ENCODE measurements at regions not wholly inside any gene's neighbourhood (a gene's known extent, or its start where the extent isn't known, plus 50 kb on each side); places are given as distances from the start of the nearest gene placed in this dataset.

- no peak overlapping the region for H4K8ac ChIP-seq (ENCODE audit: low read depth, low read length)
- peak overlapping the region; percentile 12 for H3K9ac ChIP-seq (ENCODE audit: low read length)
- H3K14ac ChIP-seq (ENCODE audit: low read length), result no peak overlapping the region
- no peak overlapping the region for H4K91ac ChIP-seq (ENCODE audit: low read depth, low read length)
- H3K27ac ChIP-seq (ENCODE audit: low read depth, low read length), result no peak overlapping the region
- H2BK120ac ChIP-seq (ENCODE audit: insufficient read depth, low read length, poor library complexity), result no peak overlapping the region
- H2AFZ ChIP-seq (ENCODE audit: insufficient read depth, low read length, poor library complexity), result no peak overlapping the region
- H2AK5ac ChIP-seq (ENCODE audit: low read length), result no peak overlapping the region
- DNase-seq, result no peak
- no peak overlapping the region for H3K4ac ChIP-seq (ENCODE audit: low read depth, low read length)
- H4K12ac ChIP-seq (ENCODE audit: low read depth, low read length), result no peak overlapping the region
- H3K23ac ChIP-seq (ENCODE audit: low read length), result no peak overlapping the region
- H3K79me1 ChIP-seq (ENCODE audit: low read length), result no peaks in the 10 kb centered on the region
- no peak overlapping the region for H3K18ac ChIP-seq (ENCODE audit: low read length)
- no peak overlapping the region for H3K4me2 ChIP-seq (ENCODE audit: low read length)
- no peaks in the 10 kb centered on the region for H3K27me3 ChIP-seq (ENCODE audit: insufficient read depth, low read length)
- H3K4me3 ChIP-seq (ENCODE audit: low read depth, low read length), result no peak overlapping the region
- no peaks in the 10 kb centered on the region for H3K9me3 ChIP-seq (ENCODE audit: insufficient read depth, low read depth, low read length)
- H3K79me2 ChIP-seq (ENCODE audit: control insufficient read depth, insufficient read depth, low read length, poor library complexity), result no peaks in the 10 kb centered on the region
- H3K4me1 ChIP-seq (ENCODE audit: control insufficient read depth in 1 of 2, insufficient read depth in 2 of 2, low read length in 2 of 2), result no peaks in the 10 kb centered on the region
- no CpG with 5 or more reads among the region's 3 CpGs for WGBS (ENCODE audit: extremely low coverage, insufficient coverage, insufficient read length)
- H3K36me3 ChIP-seq (ENCODE audit: control insufficient read depth in 1 of 2, insufficient read depth in 2 of 2, low read length in 2 of 2), result no peaks in the 10 kb centered on the region
- no peak overlapping the region for H2BK12ac ChIP-seq (ENCODE audit: low read length)
- no peak overlapping the region for H2BK5ac ChIP-seq (ENCODE audit: low read depth, low read length, poor library complexity)
Observed at GRCh38 chr4:79266136-79266535, 59.7 kb downstream of the NAA11 start.

- WGBS (ENCODE audit: extremely low coverage, insufficient coverage, insufficient read length), result no CpG with 5 or more reads among the region's 2 CpGs
- H4K12ac ChIP-seq (ENCODE audit: low read depth, low read length), result no peak overlapping the region
- no peak overlapping the region for H3K27ac ChIP-seq (ENCODE audit: low read depth, low read length)
- H2BK120ac ChIP-seq (ENCODE audit: insufficient read depth, low read length, poor library complexity), result no peak overlapping the region
- no peaks in the 10 kb centered on the region for H3K79me2 ChIP-seq (ENCODE audit: control insufficient read depth, insufficient read depth, low read length, poor library complexity)
- no peak overlapping the region for H3K4me3 ChIP-seq (ENCODE audit: low read depth, low read length)
- no peak overlapping the region for H4K8ac ChIP-seq (ENCODE audit: low read depth, low read length)
- H2BK12ac ChIP-seq (ENCODE audit: low read length), result no peak overlapping the region
- H3K79me1 ChIP-seq (ENCODE audit: low read length), result no peaks in the 10 kb centered on the region
- no peak overlapping the region for H3K18ac ChIP-seq (ENCODE audit: low read length)
- no peak overlapping the region for H2AFZ ChIP-seq (ENCODE audit: insufficient read depth, low read length, poor library complexity)
- H3K9ac ChIP-seq (ENCODE audit: low read length), result no peak overlapping the region
- H3K9me3 ChIP-seq (ENCODE audit: insufficient read depth, low read depth, low read length), result peaks cover 15% of the 10 kb centered on the region
- no peak overlapping the region for H3K14ac ChIP-seq (ENCODE audit: low read length)
- no peak for DNase-seq
- H3K27me3 ChIP-seq (ENCODE audit: insufficient read depth, low read length), result no peaks in the 10 kb centered on the region
- H2BK5ac ChIP-seq (ENCODE audit: low read depth, low read length, poor library complexity), result no peak overlapping the region
- H3K36me3 ChIP-seq (ENCODE audit: control insufficient read depth in 1 of 2, insufficient read depth in 2 of 2, low read length in 2 of 2), result no peaks in the 10 kb centered on the region
- H2AK5ac ChIP-seq (ENCODE audit: low read length), result no peak overlapping the region
- H4K91ac ChIP-seq (ENCODE audit: low read depth, low read length), result no peak overlapping the region
- H3K4me1 ChIP-seq (ENCODE audit: control insufficient read depth in 1 of 2, insufficient read depth in 2 of 2, low read length in 2 of 2), result no peaks in the 10 kb centered on the region
- no peak overlapping the region for H3K4me2 ChIP-seq (ENCODE audit: low read length)
- no peak overlapping the region for H3K4ac ChIP-seq (ENCODE audit: low read depth, low read length)
- no peak overlapping the region for H3K23ac ChIP-seq (ENCODE audit: low read length)
Observed at GRCh38 chr4:79259242-79259641, 66.6 kb downstream of the NAA11 start.

GRCh38 chr4:79258614-79259176 lies 67.2 kb downstream of the NAA11 start:
- Histone ChIP-seq H3K36me3 (ENCODE audit: control insufficient read depth in 1 of 2, insufficient read depth in 2 of 2, low read length in 2 of 2) (no peaks in the 10 kb centered on the region), H3K18ac (ENCODE audit: low read length) (no peak overlapping the region), H4K91ac (ENCODE audit: low read depth, low read length) (no peak overlapping the region), H3K4me3 (ENCODE audit: low read depth, low read length) (no peak overlapping the region), H2AK5ac (ENCODE audit: low read length) (no peak overlapping the region), H4K12ac (ENCODE audit: low read depth, low read length) (no peak overlapping the region), H2BK120ac (ENCODE audit: insufficient read depth, low read length, poor library complexity) (no peak overlapping the region), H4K8ac (ENCODE audit: low read depth, low read length) (no peak overlapping the region), H3K27me3 (ENCODE audit: insufficient read depth, low read length) (no peaks in the 10 kb centered on the region), H3K27ac (ENCODE audit: low read depth, low read length) (no peak overlapping the region), H3K14ac (ENCODE audit: low read length) (no peak overlapping the region), H2BK12ac (ENCODE audit: low read length) (no peak overlapping the region), H3K4me1 (ENCODE audit: control insufficient read depth in 1 of 2, insufficient read depth in 2 of 2, low read length in 2 of 2) (no peaks in the 10 kb centered on the region), H2BK5ac (ENCODE audit: low read depth, low read length, poor library complexity) (no peak overlapping the region), H3K4ac (ENCODE audit: low read depth, low read length) (no peak overlapping the region), H3K4me2 (ENCODE audit: low read length) (no peak overlapping the region), H3K9ac (ENCODE audit: low read length) (no peak overlapping the region), H3K9me3 (ENCODE audit: insufficient read depth, low read depth, low read length) (peaks cover 15% of the 10 kb centered on the region), H3K23ac (ENCODE audit: low read length) (no peak overlapping the region), H3K79me2 (ENCODE audit: control insufficient read depth, insufficient read depth, low read length, poor library complexity) (no peaks in the 10 kb centered on the region), H2AFZ (ENCODE audit: insufficient read depth, low read length, poor library complexity) (no peak overlapping the region), H3K79me1 (ENCODE audit: low read length) (no peaks in the 10 kb centered on the region)
- DNase-seq, result no peak
- no CpG with 5 or more reads among the region's 2 CpGs for WGBS (ENCODE audit: extremely low coverage, insufficient coverage, insufficient read length)

GRCh38 chr4:79257953-79258613 lies 67.8 kb downstream of the NAA11 start:
- H3K4me3 ChIP-seq (ENCODE audit: low read depth, low read length), result no peak overlapping the region
- DNase-seq, result no peak
- no peak overlapping the region for H3K23ac ChIP-seq (ENCODE audit: low read length)
- H3K36me3 ChIP-seq (ENCODE audit: control insufficient read depth in 1 of 2, insufficient read depth in 2 of 2, low read length in 2 of 2), result no peaks in the 10 kb centered on the region
- H4K91ac ChIP-seq (ENCODE audit: low read depth, low read length), result no peak overlapping the region
- no peak overlapping the region for H4K12ac ChIP-seq (ENCODE audit: low read depth, low read length)
- H3K9me3 ChIP-seq (ENCODE audit: insufficient read depth, low read depth, low read length), result peaks cover 15% of the 10 kb centered on the region
- H2AK5ac ChIP-seq (ENCODE audit: low read length), result no peak overlapping the region
- no peaks in the 10 kb centered on the region for H3K79me2 ChIP-seq (ENCODE audit: control insufficient read depth, insufficient read depth, low read length, poor library complexity)
- no peak overlapping the region for H3K18ac ChIP-seq (ENCODE audit: low read length)
- H3K4me2 ChIP-seq (ENCODE audit: low read length), result no peak overlapping the region
- no CpG with 5 or more reads among the region's 5 CpGs for WGBS (ENCODE audit: extremely low coverage, insufficient coverage, insufficient read length)
- no peaks in the 10 kb centered on the region for H3K79me1 ChIP-seq (ENCODE audit: low read length)
- H3K27ac ChIP-seq (ENCODE audit: low read depth, low read length), result no peak overlapping the region
- no peak overlapping the region for H3K14ac ChIP-seq (ENCODE audit: low read length)
- H2BK120ac ChIP-seq (ENCODE audit: insufficient read depth, low read length, poor library complexity), result no peak overlapping the region
- H2BK5ac ChIP-seq (ENCODE audit: low read depth, low read length, poor library complexity), result no peak overlapping the region
- H3K27me3 ChIP-seq (ENCODE audit: insufficient read depth, low read length), result no peaks in the 10 kb centered on the region
- H2BK12ac ChIP-seq (ENCODE audit: low read length), result no peak overlapping the region
- H3K4me1 ChIP-seq (ENCODE audit: control insufficient read depth in 1 of 2, insufficient read depth in 2 of 2, low read length in 2 of 2), result no peaks in the 10 kb centered on the region
- no peak overlapping the region for H2AFZ ChIP-seq (ENCODE audit: insufficient read depth, low read length, poor library complexity)
- H3K9ac ChIP-seq (ENCODE audit: low read length), result no peak overlapping the region
- no peak overlapping the region for H3K4ac ChIP-seq (ENCODE audit: low read depth, low read length)
- no peak overlapping the region for H4K8ac ChIP-seq (ENCODE audit: low read depth, low read length)
